Endometrial microvascular endothelial cells (primary cell): ENCODE measurements at regions not wholly inside any gene's neighbourhood (a gene's known extent, or its start where the extent isn't known, plus 50 kb on each side); places are given as distances from the start of the nearest gene placed in this dataset.

Source experiments
- in situ Hi-C: cut with HindIII; loops from 2 replicates; pipeline ENCODE4 v1.10.0; 2017; ENCODE audit warnings: low sequenced_read_pairs, low pct_unique_long_range_greater_than_20kb; ENCODE audit errors: inconsistent ontology term

DNA sequence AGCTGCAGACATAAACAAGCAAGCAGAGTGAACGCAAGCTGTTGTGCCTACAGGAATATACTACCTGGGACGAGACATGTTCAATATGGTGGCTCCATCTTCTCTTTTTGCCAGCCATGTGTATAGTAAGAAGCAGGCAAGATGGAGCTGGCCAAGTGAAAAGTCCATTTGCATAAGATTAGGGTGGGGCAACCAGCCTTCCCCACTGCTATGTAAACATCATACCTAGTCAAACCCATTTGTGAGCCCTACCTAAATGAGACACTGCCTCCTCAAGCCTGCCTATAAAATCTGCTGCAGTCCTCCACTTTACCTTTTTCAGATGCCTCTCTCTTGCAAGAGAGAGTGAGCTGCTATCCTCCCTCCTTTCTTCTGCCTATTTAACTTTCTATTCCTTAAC is 370.1 kb upstream of the PMFBP1 start:
- in situ Hi-C loops, result no loop called here

DNA sequence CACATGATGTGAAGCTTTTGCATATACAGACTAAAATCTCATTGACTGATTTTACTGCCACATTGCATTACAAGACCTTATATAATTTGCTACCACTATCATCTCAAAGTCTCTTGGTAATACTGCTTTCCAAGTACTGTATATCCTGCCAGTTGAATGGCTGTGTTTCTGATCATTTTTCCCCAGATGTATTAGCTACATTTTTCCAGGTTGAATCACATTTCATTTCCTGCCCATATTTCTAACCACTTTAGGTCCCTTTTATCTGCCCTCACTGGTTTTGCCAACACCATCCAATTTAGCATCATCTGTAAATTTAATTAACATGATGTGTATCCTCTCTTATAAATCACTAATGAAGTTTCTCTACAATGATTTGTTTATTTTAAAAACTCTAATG is 365.7 kb upstream of the PMFBP1 start:
- in situ Hi-C loops, result no loop called here

DNA sequence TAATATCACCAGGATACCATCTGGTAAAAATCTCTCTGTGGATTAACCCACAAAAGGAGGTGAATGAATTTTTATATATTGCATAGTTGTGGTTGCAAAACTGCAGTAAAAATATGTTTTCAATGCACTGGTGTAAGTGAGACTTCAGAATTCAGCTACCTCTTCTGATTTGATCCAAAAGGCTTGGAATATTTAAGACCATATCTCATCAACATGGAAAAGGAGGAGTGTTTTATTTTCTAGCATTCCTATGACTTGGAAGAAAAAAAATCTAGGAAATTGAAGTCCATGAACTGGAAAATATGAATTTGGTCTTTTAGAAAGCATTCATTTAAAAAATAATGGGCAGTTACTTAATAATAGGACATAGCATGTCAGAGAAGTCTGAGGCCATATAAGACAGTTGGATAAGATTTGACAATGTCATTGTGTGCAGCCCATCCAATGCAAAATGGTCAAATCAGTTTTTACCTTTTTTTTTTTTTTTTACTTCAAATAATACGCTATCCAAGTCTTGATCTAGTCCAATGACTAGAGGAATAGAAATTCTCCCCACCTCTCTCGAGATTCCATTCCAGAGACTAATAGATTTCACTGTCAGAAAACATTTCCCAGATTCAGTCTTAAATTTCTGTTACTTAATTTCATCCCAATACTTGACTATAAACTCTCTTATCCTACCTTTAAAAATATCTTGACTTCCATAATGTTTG is 364.9 kb upstream of the PMFBP1 start:
- in situ Hi-C loops, result no loop called here

DNA sequence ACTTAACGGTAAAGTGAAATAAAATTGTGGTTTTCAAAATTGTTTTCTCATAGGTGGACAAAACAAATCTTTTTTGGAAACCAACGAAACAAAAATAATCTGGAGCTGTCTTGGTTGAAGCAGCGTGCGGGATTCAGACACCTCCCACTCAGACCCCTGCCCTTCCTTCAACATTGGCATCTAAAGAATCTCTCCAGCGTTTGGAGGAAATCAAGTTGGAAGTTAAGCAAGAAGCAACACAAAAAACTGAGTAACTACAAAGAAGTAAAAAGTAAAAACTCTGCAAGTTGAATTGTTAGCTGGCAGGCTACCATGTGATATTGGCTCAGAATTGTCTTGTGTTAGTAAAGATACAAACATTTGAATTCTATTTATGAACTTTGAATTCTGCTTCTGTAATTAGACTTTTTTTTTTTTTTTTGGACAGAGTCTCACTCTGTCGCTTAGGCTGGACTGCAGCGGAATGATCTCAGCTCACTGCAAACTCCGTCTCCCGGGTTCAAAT is 361.0 kb upstream of the PMFBP1 start:
- in situ Hi-C loops, result no loop called here

DNA sequence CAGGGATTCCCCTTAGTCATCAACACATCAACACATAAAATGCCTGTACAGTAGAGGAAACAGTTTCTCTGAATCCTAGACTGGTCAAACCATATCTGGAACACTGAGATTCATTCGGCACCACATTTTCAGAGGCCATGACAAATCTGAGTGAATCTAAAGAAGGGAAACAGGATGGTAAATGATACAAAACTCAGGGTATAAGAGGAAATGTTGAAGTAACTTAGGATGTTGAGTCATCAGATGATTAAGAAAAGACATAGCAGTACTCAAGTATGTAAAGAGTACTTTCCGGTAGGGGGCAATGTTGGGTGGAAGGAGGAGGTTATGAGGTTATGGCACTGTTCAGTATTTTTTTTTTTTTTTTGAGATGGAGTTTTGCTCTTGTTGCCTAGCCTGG is 358.5 kb upstream of the PMFBP1 start:
- in situ Hi-C loops, result no loop called here

DNA sequence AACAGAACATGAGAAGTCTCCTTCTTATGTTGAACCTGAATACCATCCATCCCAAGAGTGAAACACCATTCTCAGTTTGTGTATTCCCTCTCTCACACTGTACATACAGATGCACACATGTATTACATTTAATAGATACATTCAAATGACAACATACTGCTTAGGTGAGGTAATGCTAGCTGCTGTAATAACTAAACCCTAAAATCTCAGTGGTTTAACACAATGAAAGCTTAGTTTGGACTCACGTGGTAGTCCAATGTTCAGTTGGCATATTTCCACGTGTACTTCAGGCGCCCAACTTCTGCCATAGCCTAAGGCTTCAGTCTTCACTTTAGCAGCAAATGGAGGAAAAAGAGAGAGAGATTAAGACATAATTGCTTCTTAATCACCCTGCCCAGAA is 351.1 kb upstream of the PMFBP1 start:
- in situ Hi-C loops, result no loop called here

DNA sequence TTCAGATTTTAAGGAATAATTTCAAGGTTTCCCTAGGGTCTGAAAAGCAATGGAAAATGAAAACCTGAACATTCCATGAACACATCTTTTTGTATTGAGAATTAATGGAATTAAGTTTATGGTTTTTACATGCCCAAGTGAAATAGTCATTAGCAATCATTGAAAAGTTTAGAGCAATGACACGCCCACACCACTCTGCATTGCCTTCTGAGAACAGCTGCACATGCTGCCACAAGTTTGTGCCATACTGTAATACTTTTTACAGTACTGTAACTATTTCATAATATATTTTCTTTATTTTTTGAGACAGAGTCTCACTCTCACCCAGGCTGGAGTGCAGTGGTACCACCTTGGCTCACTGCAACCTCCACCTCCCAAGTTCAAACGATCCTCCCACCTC is 345.2 kb upstream of the PMFBP1 start:
- in situ Hi-C loops, result no loop called here

DNA sequence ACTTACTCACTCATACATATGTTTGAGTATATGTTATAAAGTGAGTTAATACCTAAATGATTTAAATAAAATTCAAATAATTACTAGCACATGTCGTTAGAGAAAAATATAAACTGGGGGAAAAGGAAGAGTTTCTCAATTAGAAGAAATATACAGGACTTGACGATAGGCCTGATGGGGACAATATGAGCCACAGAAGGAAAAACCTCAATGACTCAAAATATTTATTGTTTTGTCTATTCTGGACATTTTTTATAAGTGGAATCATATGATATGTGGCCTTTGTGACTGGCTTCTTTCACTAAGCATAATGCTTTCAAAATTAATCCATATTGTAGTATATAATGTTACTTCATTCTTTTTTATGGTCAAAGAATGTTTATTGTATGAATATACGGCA is 339.2 kb upstream of the PMFBP1 start:
- in situ Hi-C loops, result no loop called here

DNA sequence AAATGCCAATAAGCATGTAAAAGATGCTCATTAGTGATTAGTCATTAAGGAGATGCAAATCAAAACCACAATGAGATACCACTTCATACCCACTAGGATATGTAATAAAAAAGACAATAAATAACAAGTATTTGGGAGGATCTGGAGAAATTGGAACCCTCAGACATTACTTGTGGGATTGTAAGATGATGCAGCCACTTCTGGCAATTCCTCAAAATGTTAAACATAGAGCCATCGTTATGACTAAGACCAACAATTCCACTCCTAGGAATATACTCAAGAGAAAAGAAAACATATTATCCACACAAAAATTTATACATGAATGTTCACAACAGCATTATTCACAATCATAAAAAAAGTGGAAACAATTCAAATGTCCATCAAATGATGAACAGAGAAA is 336.2 kb upstream of the PMFBP1 start:
- in situ Hi-C loops, result no loop called here

DNA sequence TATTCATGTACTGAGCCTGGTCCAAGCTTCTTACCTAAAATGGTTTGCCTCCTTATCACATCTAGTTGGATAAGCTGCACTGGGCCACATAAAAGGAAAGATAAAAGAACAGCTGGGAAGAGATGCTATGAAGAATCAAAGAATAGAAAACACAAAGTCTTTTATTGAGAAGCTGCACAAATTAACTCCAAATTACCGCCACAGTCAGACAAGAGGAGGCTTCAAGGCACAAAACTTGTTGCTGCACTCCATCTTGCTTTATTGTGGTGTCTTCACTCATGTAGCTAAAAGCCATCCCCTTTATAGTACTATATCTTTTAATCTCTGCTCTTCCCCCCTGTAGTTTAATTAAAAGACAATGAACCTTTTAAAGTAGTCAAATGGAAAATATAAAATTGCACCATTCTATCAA is 330.6 kb upstream of the PMFBP1 start:
- in situ Hi-C loops, result no loop called here

DNA sequence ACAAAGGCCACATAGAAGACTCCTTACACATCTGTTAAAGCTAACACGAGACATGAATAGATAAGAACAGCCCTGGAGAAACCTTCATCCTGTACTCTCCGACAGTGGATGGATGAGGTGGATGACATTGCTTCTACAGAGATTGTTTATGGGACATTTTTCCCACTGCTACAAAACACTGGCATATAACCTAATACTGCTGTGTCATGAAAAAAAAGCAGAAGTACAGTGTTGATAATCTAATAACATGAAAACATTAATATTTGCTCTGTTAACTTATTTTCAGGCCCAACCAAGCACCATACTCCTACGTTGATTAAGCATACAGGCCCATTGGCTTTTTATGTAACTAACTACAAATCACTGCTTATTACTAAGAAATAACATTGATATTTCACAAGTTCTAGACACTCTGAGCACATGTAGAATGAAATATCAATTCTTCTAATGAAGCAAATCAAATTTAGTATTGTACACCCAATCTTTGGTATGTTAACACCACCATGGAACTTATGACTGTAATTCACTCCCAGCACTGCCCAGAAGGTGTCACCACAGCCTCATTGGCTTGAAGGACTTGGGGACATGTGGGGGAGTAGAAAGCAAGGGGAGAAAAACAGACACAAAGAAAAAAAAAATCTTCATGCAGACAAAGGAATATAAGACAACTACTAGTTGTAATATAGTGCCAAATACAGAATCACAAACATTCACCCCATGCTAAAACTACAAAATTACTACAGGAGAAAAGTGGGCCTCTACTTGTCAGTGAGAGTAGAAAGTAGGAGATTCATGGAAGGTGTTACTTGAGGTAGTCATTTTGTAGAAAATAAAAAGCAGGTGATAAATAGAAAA is 330.0 kb upstream of the PMFBP1 start:
- in situ Hi-C loops, result no loop called here

DNA sequence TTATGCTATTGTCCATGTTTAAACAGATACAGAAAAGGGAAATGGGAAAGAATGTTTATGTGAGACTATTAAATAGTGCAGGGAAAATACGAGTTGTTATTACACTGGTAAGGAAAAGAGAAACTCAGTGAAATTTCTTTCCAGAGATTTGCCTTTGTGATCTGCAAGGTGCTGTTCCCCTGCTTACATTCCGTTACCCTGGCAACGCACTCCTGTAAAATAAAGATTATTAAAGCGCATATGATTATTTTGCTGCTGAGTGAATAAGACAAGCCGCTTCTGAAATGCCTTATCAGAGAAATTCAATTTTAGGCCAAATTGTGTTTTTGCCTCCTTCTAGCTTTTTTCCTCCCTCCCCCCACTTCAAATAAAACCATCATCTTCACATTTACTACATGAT is 328.6 kb upstream of the PMFBP1 start:
- in situ Hi-C loops, result no loop called here

DNA sequence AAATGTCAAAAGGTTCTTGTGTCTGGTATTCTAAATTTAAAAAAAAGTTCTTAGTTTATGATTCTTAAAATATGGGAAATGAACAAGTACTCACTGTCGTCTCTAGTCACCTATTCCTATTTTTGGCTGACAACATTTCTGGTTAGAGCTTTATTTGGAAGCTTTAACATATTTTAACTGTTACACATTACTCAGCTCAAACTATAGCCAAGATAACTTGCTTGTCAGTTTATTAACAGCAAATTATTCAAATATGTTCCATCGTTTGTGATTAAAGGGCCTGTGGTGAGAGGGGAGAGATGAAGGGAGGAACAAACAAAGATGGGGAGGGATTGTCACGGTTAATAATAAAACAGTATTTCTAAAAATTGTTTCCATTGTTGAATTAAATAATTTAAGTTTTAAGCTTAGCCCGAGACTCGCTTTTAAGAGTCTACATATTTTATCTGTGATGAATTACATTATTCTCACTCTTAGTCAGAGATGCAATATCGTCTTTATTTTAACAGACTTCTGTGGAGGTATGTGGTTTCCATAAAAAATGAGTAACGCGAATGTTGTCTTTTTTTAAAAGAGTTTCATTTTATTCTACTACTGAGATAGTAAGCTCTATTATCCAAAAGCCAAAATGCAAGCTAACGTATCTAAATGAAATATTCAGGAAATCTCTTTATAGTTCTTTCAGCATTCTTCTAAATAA is 321.9 kb upstream of the PMFBP1 start:
- in situ Hi-C loops, result no loop called here

DNA sequence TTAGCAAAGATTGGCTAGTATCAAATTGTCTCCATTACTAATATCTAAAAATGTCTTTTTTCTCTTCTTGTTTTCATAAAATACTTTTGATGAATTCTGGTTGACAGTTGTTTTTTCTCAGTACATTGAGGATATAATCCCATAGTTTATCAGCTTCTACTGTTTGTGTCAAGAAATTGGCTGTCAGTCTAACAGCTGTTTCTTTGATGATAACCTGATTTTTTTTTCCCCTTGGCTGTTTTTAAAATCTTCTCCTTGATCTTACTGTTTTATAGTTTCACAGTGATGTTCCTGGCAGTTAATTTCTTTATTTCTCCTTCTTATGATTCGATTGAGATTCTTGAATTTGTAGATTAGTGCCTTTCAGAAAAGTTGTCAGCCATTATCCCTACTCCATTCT is 315.3 kb upstream of the PMFBP1 start:
- in situ Hi-C loops, result no loop called here

DNA sequence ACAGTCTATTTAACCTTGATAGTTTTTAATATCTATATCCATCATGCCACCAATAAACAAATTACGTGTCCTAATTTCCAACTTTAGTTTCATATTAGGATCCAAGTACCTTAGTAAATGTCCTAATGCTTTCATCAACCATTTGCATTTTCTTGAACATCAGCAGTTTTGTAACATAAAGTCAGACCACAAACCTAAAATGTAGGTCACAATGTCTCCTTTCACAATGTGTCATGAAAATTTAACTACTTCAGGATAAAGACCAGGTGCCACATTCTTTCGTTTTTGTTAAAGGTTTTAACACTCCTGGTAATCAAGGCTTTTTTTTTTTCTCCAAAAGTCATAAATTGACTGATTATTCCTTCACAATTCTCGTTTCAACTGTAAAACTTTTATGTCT is 310.7 kb upstream of the PMFBP1 start:
- in situ Hi-C loops, result no loop called here

DNA sequence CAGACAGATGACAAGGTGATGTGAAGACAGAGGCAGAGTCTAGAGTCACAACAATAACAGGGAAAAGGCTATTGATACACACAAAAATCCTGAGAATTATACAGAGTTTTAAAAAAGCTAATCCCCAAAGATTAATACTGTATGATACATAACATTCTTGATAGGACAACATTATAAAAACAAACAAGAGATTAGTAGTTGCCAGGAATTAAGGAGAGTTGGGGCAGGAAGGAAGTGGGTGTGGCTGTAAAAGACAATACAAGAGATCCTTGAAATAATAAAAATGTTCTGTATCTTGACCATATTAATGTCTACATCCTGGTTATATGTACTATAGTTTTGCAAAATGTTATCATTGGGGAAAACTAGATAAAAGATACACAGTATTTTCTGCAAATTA is 309.5 kb upstream of the PMFBP1 start:
- in situ Hi-C loops, result no loop called here

DNA sequence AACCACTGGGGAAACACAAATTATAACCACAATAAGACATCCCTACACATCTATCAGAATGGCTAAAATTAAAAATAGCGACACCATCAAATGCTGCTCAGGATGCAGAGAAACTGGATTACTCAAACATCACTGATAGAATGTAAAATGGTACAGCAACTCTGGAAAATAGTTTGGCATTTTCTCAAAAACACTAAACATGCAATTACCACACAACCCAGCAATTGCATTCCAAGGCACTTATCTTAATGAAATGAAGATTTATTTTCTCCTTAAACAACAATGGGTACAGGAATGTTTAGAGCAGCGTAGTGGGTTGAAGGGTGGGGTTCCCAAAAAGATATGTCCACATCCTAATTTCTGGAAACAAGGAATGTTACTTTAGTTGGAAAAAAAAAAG is 309.0 kb upstream of the PMFBP1 start:
- in situ Hi-C loops, result no loop called here

DNA sequence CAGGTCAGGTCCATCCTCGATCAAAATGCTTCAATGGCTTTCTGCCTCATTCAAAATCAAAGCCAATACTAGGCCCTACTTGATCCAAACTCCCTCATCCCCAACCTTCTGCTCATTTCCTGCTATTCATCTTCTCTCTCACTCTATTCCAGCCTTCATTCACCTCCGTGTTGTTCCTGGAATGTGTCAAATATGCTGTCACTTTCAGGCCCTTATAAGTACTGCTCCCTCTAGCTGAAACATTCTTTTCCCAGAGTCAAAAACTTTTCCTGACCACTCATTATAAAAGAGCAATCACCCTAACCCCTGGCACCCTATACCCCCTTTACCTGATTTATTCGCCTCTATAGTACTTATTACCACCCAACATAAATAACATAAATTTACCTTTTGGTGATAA is 303.7 kb upstream of the PMFBP1 start:
- in situ Hi-C loops, result no loop called here

DNA sequence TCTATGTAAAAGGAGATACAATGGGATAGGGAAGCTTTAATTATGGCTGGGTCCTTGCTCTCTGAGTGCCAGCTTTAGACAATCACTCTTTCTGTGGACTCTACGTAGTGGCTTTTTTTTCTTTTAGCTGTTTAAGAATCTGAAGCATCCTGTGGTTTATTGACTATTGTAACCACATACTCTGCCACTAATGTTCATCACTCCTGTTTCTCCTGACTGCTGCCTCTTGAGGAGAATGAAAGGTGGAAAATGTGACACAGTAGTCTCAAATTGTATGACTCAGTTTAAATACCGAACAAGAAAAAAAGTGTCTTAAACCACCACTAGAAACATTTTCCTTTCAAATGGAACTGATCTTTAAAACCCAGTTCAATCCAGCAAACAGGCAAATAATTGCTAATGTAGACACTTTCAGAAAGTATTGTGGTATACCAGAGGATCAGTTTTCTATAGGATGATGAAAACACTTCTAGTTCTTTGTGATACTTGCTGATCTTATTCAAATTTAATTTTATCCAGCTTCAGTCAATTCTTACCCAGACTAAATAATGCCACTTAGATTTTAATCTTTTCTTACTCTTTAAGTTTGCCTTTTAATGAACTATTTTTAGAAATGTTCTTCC is 302.7 kb upstream of the PMFBP1 start:
- in situ Hi-C loops, result loop anchor here (25.0 kb wide), 1 partner anchor 237 kb away; no protein-coding TSS in a partner anchor
